GM12892 (cell line): ENCODE measurements at regions not wholly inside any gene's neighbourhood (a gene's known extent, or its start where the extent isn't known, plus 50 kb on each side); places are given as distances from the start of the nearest gene placed in this dataset.

Source experiments
- POLR2A ChIP-seq: IDR thresholded peaks from 2 replicates; pipeline ENCODE4 v1.6.1; 2011; ENCODE audit warnings: low read depth, low read length, control low read depth
- POLR2AphosphoS5 ChIP-seq: IDR thresholded peaks from 2 replicates; pipeline ENCODE4 v1.6.1; 2011; ENCODE audit warnings: low read depth, low read length, control low read depth
- TAF1 ChIP-seq: IDR thresholded peaks from 2 replicates; pipeline ENCODE4 v1.6.1; 2011; ENCODE audit warnings: low read depth, mild to moderate bottlenecking, control low read depth, low read length, borderline replicate concordance

- no peak for TF ChIP-seq POLR2AphosphoS5
- no peak for TF ChIP-seq POLR2A
- no peak for TF ChIP-seq TAF1
Measured at GRCh38 chr11:110866081-110866480, 153.8 kb upstream of the ARHGAP20 start.
